ENCODE measurements at regions not wholly inside any gene's neighbourhood (a gene's known extent, or its start where the extent isn't known, plus 50 kb on each side); places are given as distances from the start of the nearest gene placed in this dataset.
"Not testable (repeated sequence)": the region's sequence is repeated elsewhere in the genome, so short reads cannot be mapped to it uniquely, and the experiment has no call there.

DNA sequence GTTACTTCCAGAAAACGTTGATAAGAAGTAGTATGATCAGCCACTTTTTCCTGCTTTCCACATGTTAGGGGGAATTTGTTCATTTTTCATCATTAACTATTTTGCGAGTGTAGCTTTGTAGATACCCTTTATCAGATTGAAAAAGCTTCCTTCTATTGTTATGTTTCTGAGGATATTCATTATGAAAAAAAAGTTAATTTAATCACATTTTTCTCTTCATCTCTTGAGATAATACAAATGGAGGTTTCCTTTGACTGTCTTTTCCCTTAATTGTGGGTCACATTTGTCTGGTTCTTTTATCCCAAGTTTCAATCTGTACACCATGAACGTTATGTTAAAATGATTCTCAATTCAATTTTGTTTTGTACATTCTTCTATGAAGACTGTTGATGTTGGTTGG, 875.7 kb downstream of the SLC6A15 start:
- Histone ChIP-seq H3K27me3 (no peaks in the 10 kb centered on the region), H3K36me3 (no peaks in the 10 kb centered on the region), H3K27ac (no peak overlapping the region), H3K4me1 (no peaks in the 10 kb centered on the region), H3K9me3 (peaks cover 0 to 19% (median 0%) of the 10 kb centered on the region in 4 donors), H3K4me3 (no peak overlapping the region)
- 76 to 80% methylated on average over 3 of the region's 3 CpGs for WGBS, 2 donors
- TF ChIP-seq EP300 (IDR thresholded peaks at IDR 0.05) = no peak
- no peak for TF ChIP-seq POLR2A (IDR thresholded peaks at IDR 0.05)
- TF ChIP-seq CTCF (IDR thresholded peaks at IDR 0.05) = no peak
- no peak for DNase-seq (ENCODE audit: low spot score in 2 of 2)

- 82 to 86% methylated on average over 3 of the region's 3 CpGs for WGBS, 2 donors
Observed at GRCh38 chr12:84035766-84036165, 876.8 kb downstream of the SLC6A15 start.

GRCh38 chr12:84034871-84035270, 877.7 kb downstream of the SLC6A15 start:
- 30 to 31% methylated on average over 2 of the region's 2 CpGs for WGBS, 2 donors
- H3K9me3 ChIP-seq = peaks cover 0 to 19% (median 0%) of the 10 kb centered on the region in 4 donors
- TF ChIP-seq CTCF (IDR thresholded peaks at IDR 0.05) = no peak
- no peak for TF ChIP-seq POLR2A (IDR thresholded peaks at IDR 0.05)
- TF ChIP-seq EP300 (IDR thresholded peaks at IDR 0.05) = no peak
- no peaks in the 10 kb centered on the region for H3K4me1 ChIP-seq
- H3K4me3 ChIP-seq = no peak overlapping the region
- H3K36me3 ChIP-seq = no peaks in the 10 kb centered on the region
- H3K27me3 ChIP-seq = no peaks in the 10 kb centered on the region
- DNase-seq (ENCODE audit: low spot score in 2 of 2) = no peak
- no peak overlapping the region for H3K27ac ChIP-seq

More at GRCh38 chr12:84035766-84036165, 876.8 kb downstream of the SLC6A15 start:
- DNase-seq (ENCODE audit: low spot score in 2 of 2) = no peak
- H3K9me3 ChIP-seq = peaks cover 0 to 19% (median 0%) of the 10 kb centered on the region in 4 donors
- no peak overlapping the region for H3K27ac ChIP-seq
- no peaks in the 10 kb centered on the region for H3K27me3 ChIP-seq
- no peaks in the 10 kb centered on the region for H3K36me3 ChIP-seq
- H3K4me3 ChIP-seq = no peak overlapping the region
- TF ChIP-seq POLR2A (IDR thresholded peaks at IDR 0.05) (no peak), CTCF (IDR thresholded peaks at IDR 0.05) (no peak), EP300 (IDR thresholded peaks at IDR 0.05) (no peak)
- no peaks in the 10 kb centered on the region for H3K4me1 ChIP-seq

GRCh38 chr12:84033162-84033561, 879.4 kb downstream of the SLC6A15 start:
- Histone ChIP-seq H3K36me3 (no peaks in the 10 kb centered on the region), H3K4me1 (no peaks in the 10 kb centered on the region), H3K27me3 (no peaks in the 10 kb centered on the region), H3K9me3 (peaks cover 0 to 15% (median 0%) of the 10 kb centered on the region in 4 donors), H3K4me3 (no peak overlapping the region), H3K27ac (no peak overlapping the region)
- DNase-seq (ENCODE audit: low spot score in 2 of 2) = no peak
- 78 to 79% methylated on average over 8 of the region's 8 CpGs for WGBS, 2 donors
- no peak for TF ChIP-seq POLR2A (IDR thresholded peaks at IDR 0.05)
- no peak for TF ChIP-seq CTCF (IDR thresholded peaks at IDR 0.05)
- TF ChIP-seq EP300 (IDR thresholded peaks at IDR 0.05) = no peak

GRCh38 chr12:84018556-84019179, 893.9 kb downstream of the SLC6A15 start:
- WGBS, 2 donors = 65 to 78% methylated on average over 6 of the region's 6 CpGs
- H3K4me3 ChIP-seq; H3K27me3 ChIP-seq; DNase-seq (ENCODE audit: low spot score in 2 of 2); H3K36me3 ChIP-seq; H3K4me1 ChIP-seq; H3K27ac ChIP-seq: not testable (repeated sequence)
- H3K9me3 ChIP-seq = peaks cover 0 to 13% (median 0%) of the 10 kb centered on the region in 4 donors

DNA sequence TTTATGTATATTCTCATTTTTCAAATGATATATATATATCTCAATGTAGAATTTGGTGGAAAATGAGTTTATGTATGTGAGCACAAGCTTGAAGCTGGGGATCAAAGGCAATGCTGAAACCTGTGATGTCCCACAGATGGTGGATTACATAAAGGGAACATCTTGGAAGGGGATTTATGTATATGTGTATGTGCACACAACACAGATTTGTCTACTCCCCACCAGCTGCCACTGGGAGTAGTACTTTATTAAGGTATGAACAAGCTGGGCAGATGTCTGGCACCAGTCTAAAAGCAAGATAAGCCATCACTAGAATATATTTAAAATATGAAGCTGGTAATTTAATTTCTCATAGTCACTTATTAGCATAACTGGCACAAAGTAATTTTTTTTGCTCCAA, 895.6 kb downstream of the SLC6A15 start:
- Histone ChIP-seq H3K4me1 (no peaks in the 10 kb centered on the region), H3K4me3 (no peak overlapping the region), H3K27me3 (no peaks in the 10 kb centered on the region), H3K9me3 (peaks cover 0 to 22% (median 0%) of the 10 kb centered on the region in 4 donors), H3K36me3 (no peaks in the 10 kb centered on the region), H3K27ac (no peak overlapping the region)
- no peak for TF ChIP-seq EP300 (IDR thresholded peaks at IDR 0.05)
- no peak for TF ChIP-seq CTCF (IDR thresholded peaks at IDR 0.05)
- no peak for TF ChIP-seq POLR2A (IDR thresholded peaks at IDR 0.05)
- no peak for DNase-seq (ENCODE audit: low spot score in 2 of 2)
